Right lobe of liver (tissue), 4 donors: ENCODE measurements at regions not wholly inside any gene's neighbourhood (a gene's known extent, or its start where the extent isn't known, plus 50 kb on each side); places are given as distances from the start of the nearest gene placed in this dataset.

ENCODE experiments used
- CTCF ChIP-seq, 4 donors: fragments of 200-600 bp in 3 of 4; fragments of 450-650 bp in 1 of 4; IDR thresholded peaks; one replicate each; pipeline versions ENCODE4 v1.5.1 to v1.8.0; 2016 to 2022; ENCODE audit warnings: antibody characterized with exemption in 4 of 4, mild to moderate bottlenecking in 2 of 4
- POLR2A ChIP-seq: fragments of 450-650 bp; IDR thresholded peaks from one replicate; pipeline ENCODE4 v1.6.1; 2017; ENCODE audit warnings: antibody characterized with exemption, mild to moderate bottlenecking
- donor health status: DM: no; HTN: no; CAD: no.
- donor health status: DM: no; HTN: no; CAD: no.
- donor health status: DM: no; HTN: yes; CAD: no.

GRCh38 chr11:96447208-96448110 is 57.6 kb downstream of the JRKL start:
- TF ChIP-seq CTCF (IDR thresholded peaks at IDR 0.05) (no peak), POLR2A (no peak)
